C4-2B (cell line): ENCODE measurements at regions not wholly inside any gene's neighbourhood (a gene's known extent, or its start where the extent isn't known, plus 50 kb on each side); places are given as distances from the start of the nearest gene placed in this dataset.

Experiments
- ZFX ChIP-seq: fragments of 450-650 bp; IDR thresholded peaks from 2 replicates; pipeline ENCODE4 v1.6.1; 2017
- TF ChIP-seq, protein P1 (sequence below): fragments of 450-650 bp; conservative IDR thresholded peaks from 2 replicates; pipeline ENCODE4 v1.5.1; 2017; ENCODE audit warnings: mild to moderate bottlenecking

- TF ChIP-seq, protein P1, sequence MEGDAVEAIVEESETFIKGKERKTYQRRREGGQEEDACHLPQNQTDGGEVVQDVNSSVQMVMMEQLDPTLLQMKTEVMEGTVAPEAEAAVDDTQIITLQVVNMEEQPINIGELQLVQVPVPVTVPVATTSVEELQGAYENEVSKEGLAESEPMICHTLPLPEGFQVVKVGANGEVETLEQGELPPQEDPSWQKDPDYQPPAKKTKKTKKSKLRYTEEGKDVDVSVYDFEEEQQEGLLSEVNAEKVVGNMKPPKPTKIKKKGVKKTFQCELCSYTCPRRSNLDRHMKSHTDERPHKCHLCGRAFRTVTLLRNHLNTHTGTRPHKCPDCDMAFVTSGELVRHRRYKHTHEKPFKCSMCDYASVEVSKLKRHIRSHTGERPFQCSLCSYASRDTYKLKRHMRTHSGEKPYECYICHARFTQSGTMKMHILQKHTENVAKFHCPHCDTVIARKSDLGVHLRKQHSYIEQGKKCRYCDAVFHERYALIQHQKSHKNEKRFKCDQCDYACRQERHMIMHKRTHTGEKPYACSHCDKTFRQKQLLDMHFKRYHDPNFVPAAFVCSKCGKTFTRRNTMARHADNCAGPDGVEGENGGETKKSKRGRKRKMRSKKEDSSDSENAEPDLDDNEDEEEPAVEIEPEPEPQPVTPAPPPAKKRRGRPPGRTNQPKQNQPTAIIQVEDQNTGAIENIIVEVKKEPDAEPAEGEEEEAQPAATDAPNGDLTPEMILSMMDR: no peak
- no peak for TF ChIP-seq ZFX
Observed at GRCh38 chr1:72918940-72919339, 636.6 kb upstream of the NEGR1 start.
